H1 (cell line): ENCODE measurements at regions not wholly inside any gene's neighbourhood (a gene's known extent, or its start where the extent isn't known, plus 50 kb on each side); places are given as distances from the start of the nearest gene placed in this dataset.

Experiments
- EZH2 ChIP-seq: fragments of 200-600 bp; sonication (generic); IDR thresholded peaks from 2 replicates; pipeline ENCODE4 v1.7.1; 2012; ENCODE audit warnings: low read depth, mild to moderate bottlenecking, moderate library complexity, low read length, inconsistent platforms; ENCODE audit not compliant: severe bottlenecking
- HDAC6 ChIP-seq: IDR thresholded peaks from one replicate; pipeline ENCODE4 v1.7.1; 2012; ENCODE audit warnings: low read depth, mild to moderate bottlenecking, inconsistent platforms, low read length, moderate library complexity
- JUND ChIP-seq: IDR thresholded peaks from 2 replicates; pipeline ENCODE4 v1.6.1; 2011; ENCODE audit warnings: mild to moderate bottlenecking, improper control_type of control experiment, low read length
- PHF8 ChIP-seq: fragments of 200-600 bp; sonication (generic); conservative IDR thresholded peaks from 2 replicates; pipeline ENCODE4 v1.7.1; 2012; ENCODE audit warnings: low read depth, mild to moderate bottlenecking, inconsistent platforms, low read length, moderate library complexity
- POLR2A ChIP-seq, 2 experiments: IDR thresholded peaks; 1 replicate in 1 of 2; 2 replicates in 1 of 2; pipeline ENCODE4 v1.6.1; 2011; ENCODE audit warnings: low read depth in 2 of 2, low read length in 2 of 2, mild to moderate bottlenecking in 2 of 2; ENCODE audit errors: control extremely low read depth in 1 of 2
- POLR2AphosphoS5 ChIP-seq: IDR thresholded peaks from 2 replicates; pipeline ENCODE4 v1.6.1; 2011; ENCODE audit warnings: low read depth, low read length
- SIN3A ChIP-seq, 2 experiments: IDR thresholded peaks in 1 of 2; conservative IDR thresholded peaks in 1 of 2; 2 replicates each; pipeline ENCODE4 v1.6.1; 2011 to 2012; ENCODE audit warnings: low read length in 2 of 2, improper control_type of control experiment in 1 of 2, low read depth in 1 of 2, mild to moderate bottlenecking in 1 of 2
- TAF1 ChIP-seq: IDR thresholded peaks from 2 replicates; pipeline ENCODE4 v1.6.1; 2011; ENCODE audit warnings: mild to moderate bottlenecking, low read depth, low read length
- ZNF274 ChIP-seq: IDR thresholded peaks from 2 replicates; pipeline ENCODE4 v1.7.0; 2012; ENCODE audit warnings: low read length, borderline replicate concordance; ENCODE audit errors: extremely low read depth
- TF ChIP-seq, protein P1 (sequence below), 3 experiments: IDR thresholded peaks; 1 replicate in 2 of 3; 2 replicates in 1 of 3; pipeline versions ENCODE4 v1.5.1 to v1.6.1; 2011; ENCODE audit warnings: low read length in 3 of 3, mild to moderate bottlenecking in 3 of 3, inconsistent platforms in 2 of 3, low read depth in 1 of 3, moderate library complexity in 1 of 3; ENCODE audit not compliant: insufficient read depth in 1 of 3; ENCODE audit errors: control extremely low read depth in 1 of 3

DNA sequence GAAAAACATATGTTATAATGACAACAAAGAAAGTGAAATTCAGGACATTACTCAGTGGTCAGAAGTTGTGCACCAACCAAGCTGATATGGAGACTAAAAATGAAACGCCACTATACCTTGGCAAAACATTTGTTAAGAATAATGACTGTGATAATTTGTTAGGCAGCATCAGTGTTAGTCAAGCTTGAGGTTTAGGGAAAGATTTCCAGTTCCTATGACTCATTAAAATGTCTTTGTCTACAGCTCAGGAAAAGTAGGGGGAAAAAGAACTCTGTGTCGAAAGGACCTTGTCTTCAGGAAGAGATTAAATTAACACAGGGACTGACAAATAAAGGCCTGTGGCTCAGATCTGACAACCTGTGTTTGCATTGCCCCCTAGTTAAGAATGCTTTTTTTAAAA is 764.1 kb upstream of the SLITRK6 start:
- TF ChIP-seq POLR2A (IDR thresholded peaks at IDR 0.05; ENCODE audit: control extremely low read depth in 1 of 2, low read depth in 2 of 2, low read length in 2 of 2) (no peak), POLR2AphosphoS5 (no peak), ZNF274 (no peak), TAF1 (no peak), EZH2 (no peak), SIN3A (conservative IDR thresholded peaks at IDR 0.05 in 1 of 2, IDR thresholded peaks at IDR 0.05 in 1 of 2; ENCODE audit: low read depth in 1 of 2, low read length in 2 of 2) (no peak), PHF8 (no peak), JUND (no peak), HDAC6 (no peak)
- TF ChIP-seq, protein P1, sequence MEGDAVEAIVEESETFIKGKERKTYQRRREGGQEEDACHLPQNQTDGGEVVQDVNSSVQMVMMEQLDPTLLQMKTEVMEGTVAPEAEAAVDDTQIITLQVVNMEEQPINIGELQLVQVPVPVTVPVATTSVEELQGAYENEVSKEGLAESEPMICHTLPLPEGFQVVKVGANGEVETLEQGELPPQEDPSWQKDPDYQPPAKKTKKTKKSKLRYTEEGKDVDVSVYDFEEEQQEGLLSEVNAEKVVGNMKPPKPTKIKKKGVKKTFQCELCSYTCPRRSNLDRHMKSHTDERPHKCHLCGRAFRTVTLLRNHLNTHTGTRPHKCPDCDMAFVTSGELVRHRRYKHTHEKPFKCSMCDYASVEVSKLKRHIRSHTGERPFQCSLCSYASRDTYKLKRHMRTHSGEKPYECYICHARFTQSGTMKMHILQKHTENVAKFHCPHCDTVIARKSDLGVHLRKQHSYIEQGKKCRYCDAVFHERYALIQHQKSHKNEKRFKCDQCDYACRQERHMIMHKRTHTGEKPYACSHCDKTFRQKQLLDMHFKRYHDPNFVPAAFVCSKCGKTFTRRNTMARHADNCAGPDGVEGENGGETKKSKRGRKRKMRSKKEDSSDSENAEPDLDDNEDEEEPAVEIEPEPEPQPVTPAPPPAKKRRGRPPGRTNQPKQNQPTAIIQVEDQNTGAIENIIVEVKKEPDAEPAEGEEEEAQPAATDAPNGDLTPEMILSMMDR (IDR thresholded peaks at IDR 0.05; ENCODE audit: control extremely low read depth in 1 of 3, insufficient read depth in 1 of 3, low read depth in 1 of 3, low read length in 3 of 3) = no peak
